Neural progenitor cell (in vitro differentiated cells): ENCODE measurements at regions not wholly inside any gene's neighbourhood (a gene's known extent, or its start where the extent isn't known, plus 50 kb on each side); places are given as distances from the start of the nearest gene placed in this dataset.

Experiments
- DNase-seq: peaks from one replicate; pipeline ENCODE4 v3.0.0-alpha.2; 2016; ENCODE audit warnings: low spot score
- H2AFZ ChIP-seq: fragments of 200-600 bp; sonication (generic); replicated peaks from 2 replicates; pipeline ENCODE4 v1.6.1; 2016; ENCODE audit warnings: antibody characterized with exemption
- H3F3A ChIP-seq: fragments of 200-600 bp; sonication (generic); 2 replicates; pipeline ENCODE4 v1.6.1; 2016; ENCODE audit warnings: antibody characterized with exemption, low read depth
- H3K27ac ChIP-seq: fragments of 200-600 bp; sonication (generic); 2 replicates; pipeline ENCODE4 v1.5.1; 2016; ENCODE audit warnings: mild to moderate bottlenecking
- H3K27me3 ChIP-seq: fragments of 200-600 bp; sonication (generic); 2 replicates; pipeline ENCODE4 v1.6.1; 2016; ENCODE audit warnings: mild to moderate bottlenecking, moderate library complexity
- H3K36me3 ChIP-seq: fragments of 200-600 bp; sonication (generic); 2 replicates; pipeline ENCODE4 v1.5.1; 2016
- H3K4me1 ChIP-seq: fragments of 200-600 bp; sonication (generic); 2 replicates; pipeline ENCODE4 v1.6.1; 2016; ENCODE audit warnings: mixed run types
- H3K4me2 ChIP-seq: fragments of 200-600 bp; sonication (generic); 2 replicates; pipeline ENCODE4 v1.6.1; 2016
- H3K4me3 ChIP-seq: fragments of 200-600 bp; sonication (generic); 2 replicates; pipeline ENCODE4 v1.5.1; 2016
- H3K79me2 ChIP-seq: fragments of 200-600 bp; sonication (generic); 2 replicates; pipeline ENCODE4 v1.6.1; 2016; ENCODE audit warnings: low read depth
- H3K9ac ChIP-seq: fragments of 200-600 bp; sonication (generic); 2 replicates; pipeline ENCODE4 v1.6.1; 2016
- H3K9me3 ChIP-seq: fragments of 200-600 bp; sonication (generic); 2 replicates; pipeline ENCODE4 v1.5.1; 2016; ENCODE audit warnings: low read depth
- H4K20me1 ChIP-seq: fragments of 200-600 bp; sonication (generic); 2 replicates; pipeline ENCODE4 v1.6.1; 2016; ENCODE audit warnings: low read depth
- H3K27ac Mint-ChIP-seq: 3 replicates; pipeline ENCODE4 v1.8.0; 2021; ENCODE audit warnings: mixed read lengths
- H3K27me3 Mint-ChIP-seq: 2 replicates; pipeline ENCODE4 v1.8.0; 2022; ENCODE audit warnings: low read depth, mild to moderate bottlenecking, inconsistent platforms, moderate library complexity, mixed read lengths; ENCODE audit not compliant: insufficient read depth
- H3K36me3 Mint-ChIP-seq: 3 replicates; pipeline ENCODE4 v1.8.0; 2021; ENCODE audit warnings: mixed read lengths
- H3K4me1 Mint-ChIP-seq: 3 replicates; pipeline ENCODE4 v1.8.0; 2021; ENCODE audit warnings: mixed read lengths
- H3K4me3 Mint-ChIP-seq: 3 replicates; pipeline ENCODE4 v1.8.0; 2021; ENCODE audit warnings: mild to moderate bottlenecking, moderate library complexity, mixed read lengths
- H3K9me3 Mint-ChIP-seq: 3 replicates; pipeline ENCODE4 v1.8.0; 2020; ENCODE audit warnings: mixed read lengths
- CTCF ChIP-seq: fragments of 200-600 bp; sonication (generic); IDR thresholded peaks from 2 replicates; pipeline ENCODE4 v1.5.1; 2017; ENCODE audit warnings: antibody characterized with exemption, mild to moderate bottlenecking
- EZH2 ChIP-seq: fragments of 200-600 bp; sonication (generic); IDR thresholded peaks from 2 replicates; pipeline ENCODE4 v1.6.1; 2017; ENCODE audit warnings: antibody characterized with exemption, mild to moderate bottlenecking, moderate library complexity
- EZH2phosphoT487 ChIP-seq: fragments of 200-600 bp; sonication (generic); IDR thresholded peaks from 2 replicates; pipeline ENCODE4 v1.6.1; 2017; ENCODE audit warnings: antibody characterized with exemption

GRCh38 chr9:18385696-18386490 lies 88.1 kb upstream of the ADAMTSL1 start:
- no peaks in the 10 kb centered on the region for H3K27me3 ChIP-seq
- peaks cover 10% of the 10 kb centered on the region for H3K27me3 Mint-ChIP-seq
- no peaks in the 10 kb centered on the region for H3K4me1 Mint-ChIP-seq
- H3K27ac ChIP-seq: no peak overlapping the region
- TF ChIP-seq EZH2phosphoT487 (no peak), EZH2 (no peak), CTCF (no peak)
- no peaks in the 10 kb centered on the region for H3K4me1 ChIP-seq
- H4K20me1 ChIP-seq: no peaks in the 10 kb centered on the region
- no peaks in the 10 kb centered on the region for H3F3A ChIP-seq
- H3K36me3 ChIP-seq: no peaks in the 10 kb centered on the region
- no peak overlapping the region for H3K4me3 Mint-ChIP-seq
- no peaks in the 10 kb centered on the region for H3K9me3 ChIP-seq
- no peak overlapping the region for H3K27ac Mint-ChIP-seq
- no peaks in the 10 kb centered on the region for H3K79me2 ChIP-seq
- DNase-seq: no peak
- no peaks in the 10 kb centered on the region for H3K36me3 Mint-ChIP-seq
- H3K9ac ChIP-seq: no peak overlapping the region
- H3K9me3 Mint-ChIP-seq: no peaks in the 10 kb centered on the region
- no peak overlapping the region for H3K4me2 ChIP-seq
- no peak overlapping the region for H3K4me3 ChIP-seq
- H2AFZ ChIP-seq: no peak overlapping the region

GRCh38 chr9:18390393-18390792 lies 83.6 kb upstream of the ADAMTSL1 start:
- peaks cover 6% of the 10 kb centered on the region for H3K27me3 Mint-ChIP-seq
- peak; percentile 9 for DNase-seq
- H3K79me2 ChIP-seq: no peaks in the 10 kb centered on the region
- H3K4me3 ChIP-seq: no peak overlapping the region
- H3K4me3 Mint-ChIP-seq: no peak overlapping the region
- peak overlapping the region; percentile 58 for H2AFZ ChIP-seq
- H3K4me1 Mint-ChIP-seq: no peaks in the 10 kb centered on the region
- no peak overlapping the region for H3K4me2 ChIP-seq
- no peaks in the 10 kb centered on the region for H3K9me3 Mint-ChIP-seq
- H4K20me1 ChIP-seq: no peaks in the 10 kb centered on the region
- no peaks in the 10 kb centered on the region for H3K9me3 ChIP-seq
- H3K27me3 ChIP-seq: no peaks in the 10 kb centered on the region
- H3K27ac ChIP-seq: no peak overlapping the region
- H3F3A ChIP-seq: no peaks in the 10 kb centered on the region
- H3K4me1 ChIP-seq: no peaks in the 10 kb centered on the region
- no peak overlapping the region for H3K9ac ChIP-seq
- no peaks in the 10 kb centered on the region for H3K36me3 ChIP-seq
- no peaks in the 10 kb centered on the region for H3K36me3 Mint-ChIP-seq
- TF ChIP-seq EZH2phosphoT487 (no peak), EZH2 (no peak), CTCF (no peak)
- no peak overlapping the region for H3K27ac Mint-ChIP-seq

GRCh38 chr9:18393340-18394130 lies 80.4 kb upstream of the ADAMTSL1 start:
- no peak for DNase-seq
- Mint-ChIP-seq H3K27ac (no peak overlapping the region), H3K4me1 (no peaks in the 10 kb centered on the region), H3K4me3 (no peak overlapping the region), H3K9me3 (no peaks in the 10 kb centered on the region), H3K36me3 (no peaks in the 10 kb centered on the region), H3K27me3 (peaks cover 2% of the 10 kb centered on the region)
- no peaks in the 10 kb centered on the region for H3F3A ChIP-seq
- H3K9me3 ChIP-seq: no peaks in the 10 kb centered on the region
- H3K4me3 ChIP-seq: no peak overlapping the region
- TF ChIP-seq EZH2phosphoT487 (no peak), CTCF (no peak), EZH2 (no peak)
- no peaks in the 10 kb centered on the region for H3K4me1 ChIP-seq
- no peak overlapping the region for H3K9ac ChIP-seq
- H3K4me2 ChIP-seq: no peak overlapping the region
- H3K79me2 ChIP-seq: no peaks in the 10 kb centered on the region
- H2AFZ ChIP-seq: no peak overlapping the region
- H4K20me1 ChIP-seq: no peaks in the 10 kb centered on the region
- H3K36me3 ChIP-seq: no peaks in the 10 kb centered on the region
- no peaks in the 10 kb centered on the region for H3K27me3 ChIP-seq
- no peak overlapping the region for H3K27ac ChIP-seq
